Naive B cell (primary cell): ENCODE measurements at regions not wholly inside any gene's neighbourhood (a gene's known extent, or its start where the extent isn't known, plus 50 kb on each side); places are given as distances from the start of the nearest gene placed in this dataset.
A peak's percentile ranks its signal among the peaks of the same experiment; 100 is the strongest.
"Not testable (repeated sequence)": the region's sequence is repeated elsewhere in the genome, so short reads cannot be mapped to it uniquely, and the experiment has no call there.

ENCODE experiments used
- ATAC-seq, 2 donors: fragments of 150-1000 bp; cut with Tn5 transposase; 2 replicates each; pipeline ENCODE4 v1.10.0; 2021; ENCODE audit warnings: low read depth in 2 of 2, mild to moderate bottlenecking in 2 of 2, moderate library complexity in 2 of 2
- DNase-seq: peaks from one replicate; pipeline ENCODE4 v3.0.0; 2022
- H3K27ac Mint-ChIP-seq, 6 donors: one replicate each; pipeline ENCODE4 v1.8.0; 2020 to 2022; ENCODE audit warnings: mild to moderate bottlenecking in 6 of 6, mixed read lengths in 6 of 6, moderate library complexity in 5 of 6, inconsistent platforms in 2 of 6
- H3K27me3 Mint-ChIP-seq, 3 donors: one replicate each; pipeline ENCODE4 v1.8.0; 2021 to 2022; ENCODE audit warnings: mixed read lengths in 3 of 3, mild to moderate bottlenecking in 1 of 3
- H3K36me3 Mint-ChIP-seq, 2 donors: one replicate each; pipeline ENCODE4 v1.8.0; 2020 to 2022; ENCODE audit warnings: mixed read lengths in 2 of 2, inconsistent platforms in 1 of 2, mild to moderate bottlenecking in 1 of 2
- H3K4me1 Mint-ChIP-seq, 3 donors: one replicate each; pipeline ENCODE4 v1.8.0; 2020 to 2022; ENCODE audit warnings: mixed read lengths in 3 of 3, inconsistent platforms in 1 of 3, mild to moderate bottlenecking in 1 of 3, moderate library complexity in 1 of 3
- H3K4me3 Mint-ChIP-seq, 8 donors: one replicate each; pipeline ENCODE4 v1.8.0; 2020 to 2022; ENCODE audit warnings: mild to moderate bottlenecking in 8 of 8, mixed read lengths in 8 of 8, moderate library complexity in 8 of 8, inconsistent platforms in 2 of 8
- H3K9me3 Mint-ChIP-seq, 7 donors: one replicate each; pipeline ENCODE4 v1.8.0; 2020 to 2022; ENCODE audit warnings: mixed read lengths in 7 of 7, mild to moderate bottlenecking in 5 of 7, inconsistent platforms in 2 of 7, moderate library complexity in 1 of 7

GRCh38 chr17:77635176-77635575 is 323.3 kb upstream of the TNRC6C start:
- ATAC-seq (no peak), DNase-seq (no peak)
- Mint-ChIP-seq H3K9me3 (no peaks in the 10 kb centered on the region), H3K36me3 (no peaks in the 10 kb centered on the region), H3K4me3 (no peak overlapping the region), H3K27me3 (peaks cover 13 to 38% (median 34%) of the 10 kb centered on the region in 3 donors), H3K4me1 (peaks cover 0 to 4% (median 0%) of the 10 kb centered on the region in 3 donors), H3K27ac (peak overlapping the region in 1 of 6 donors; percentile 6)

GRCh38 chr17:77635785-77636184 is 322.7 kb upstream of the TNRC6C start:
- not testable (repeated sequence) for H3K4me1 Mint-ChIP-seq, H3K9me3 Mint-ChIP-seq, DNase-seq, H3K36me3 Mint-ChIP-seq, ATAC-seq, H3K4me3 Mint-ChIP-seq
- Mint-ChIP-seq H3K27me3 (peaks cover 19 to 45% (median 35%) of the 10 kb centered on the region in 3 donors), H3K27ac (peak overlapping the region in 1 of 6 donors; percentile 95)

- Mint-ChIP-seq H3K36me3 (no peaks in the 10 kb centered on the region), H3K27ac (no peak overlapping the region), H3K4me3 (no peak overlapping the region), H3K4me1 (peaks cover 0 to 4% (median 0%) of the 10 kb centered on the region in 3 donors), H3K27me3 (peaks cover 23 to 51% (median 35%) of the 10 kb centered on the region in 3 donors), H3K9me3 (no peaks in the 10 kb centered on the region)
- ATAC-seq (no peak), DNase-seq (no peak)
Measured at GRCh38 chr17:77636835-77637817, 321.4 kb upstream of the TNRC6C start.

DNA sequence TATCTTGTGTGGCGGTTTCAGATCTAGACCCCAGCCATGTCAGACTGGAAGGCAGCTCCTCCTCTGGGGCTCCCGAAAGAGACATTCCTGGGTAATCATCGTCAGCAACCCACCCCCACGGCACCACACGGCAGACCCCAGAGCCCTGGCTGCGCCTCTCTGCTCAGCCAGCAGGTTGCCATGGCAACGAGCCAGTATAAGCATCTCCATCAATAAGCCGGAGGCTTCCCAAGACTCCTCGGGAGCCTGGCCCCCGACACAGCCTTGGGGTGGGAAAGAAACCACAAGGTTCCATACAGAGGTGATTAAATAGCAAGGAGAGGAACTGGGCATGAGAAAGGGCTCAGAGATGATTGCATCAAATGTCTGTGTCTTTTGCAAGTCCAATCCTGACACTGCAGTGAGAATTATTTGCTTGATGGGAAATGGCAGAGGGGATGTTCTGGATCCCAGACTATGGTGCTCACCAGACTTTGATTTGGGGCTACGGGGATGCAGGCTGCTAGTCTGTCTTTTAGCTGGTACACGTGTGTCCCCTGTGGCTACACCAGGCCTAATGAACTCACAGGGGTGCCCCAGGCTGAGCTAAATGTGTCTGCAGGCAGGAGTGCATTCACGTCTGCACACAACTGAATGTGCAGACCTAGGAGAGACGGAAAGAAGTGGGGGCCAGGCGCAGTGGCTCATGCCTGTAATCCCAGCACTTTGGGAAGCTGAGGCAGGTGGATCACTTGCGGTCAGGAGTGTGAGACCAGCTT is 320.5 kb upstream of the TNRC6C start:
- H3K27ac Mint-ChIP-seq, result no peak overlapping the region
- H3K4me1 Mint-ChIP-seq, result peaks cover 0 to 4% (median 0%) of the 10 kb centered on the region in 3 donors

DNA sequence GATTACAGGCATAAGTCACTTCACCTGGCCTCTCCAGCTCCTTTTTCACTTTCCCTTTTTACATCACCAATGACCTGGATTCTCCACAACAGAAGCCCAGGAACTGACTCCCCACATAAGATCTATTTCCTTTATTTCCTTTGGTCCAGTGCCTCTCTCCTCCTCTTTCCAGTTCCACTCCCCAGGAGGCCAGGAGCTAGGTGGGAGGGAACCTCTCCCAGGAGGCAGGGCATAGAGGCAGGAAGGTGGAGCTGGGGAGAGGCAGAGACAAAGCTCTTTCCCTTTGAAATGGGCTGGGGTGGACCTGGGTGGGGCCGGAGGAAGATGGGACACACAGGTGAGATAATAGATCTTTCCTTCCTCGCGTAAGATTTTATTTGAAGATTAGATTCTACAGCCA is 318.3 kb upstream of the TNRC6C start:
- ATAC-seq, result no peak
- Mint-ChIP-seq H3K9me3 (no peaks in the 10 kb centered on the region), H3K36me3 (no peaks in the 10 kb centered on the region), H3K27me3 (peaks cover 25 to 46% (median 44%) of the 10 kb centered on the region in 3 donors), H3K27ac (no peak overlapping the region), H3K4me3 (no peak overlapping the region), H3K4me1 (no peaks in the 10 kb centered on the region)
- no peak for DNase-seq

More for the DNA sequence above, 320.5 kb upstream of the TNRC6C start:
- Mint-ChIP-seq H3K27me3 (peaks cover 23 to 51% (median 39%) of the 10 kb centered on the region in 3 donors), H3K9me3 (no peaks in the 10 kb centered on the region), H3K36me3 (no peaks in the 10 kb centered on the region), H3K4me3 (no peak overlapping the region)
- DNase-seq (no peak), ATAC-seq (no peak)

DNA sequence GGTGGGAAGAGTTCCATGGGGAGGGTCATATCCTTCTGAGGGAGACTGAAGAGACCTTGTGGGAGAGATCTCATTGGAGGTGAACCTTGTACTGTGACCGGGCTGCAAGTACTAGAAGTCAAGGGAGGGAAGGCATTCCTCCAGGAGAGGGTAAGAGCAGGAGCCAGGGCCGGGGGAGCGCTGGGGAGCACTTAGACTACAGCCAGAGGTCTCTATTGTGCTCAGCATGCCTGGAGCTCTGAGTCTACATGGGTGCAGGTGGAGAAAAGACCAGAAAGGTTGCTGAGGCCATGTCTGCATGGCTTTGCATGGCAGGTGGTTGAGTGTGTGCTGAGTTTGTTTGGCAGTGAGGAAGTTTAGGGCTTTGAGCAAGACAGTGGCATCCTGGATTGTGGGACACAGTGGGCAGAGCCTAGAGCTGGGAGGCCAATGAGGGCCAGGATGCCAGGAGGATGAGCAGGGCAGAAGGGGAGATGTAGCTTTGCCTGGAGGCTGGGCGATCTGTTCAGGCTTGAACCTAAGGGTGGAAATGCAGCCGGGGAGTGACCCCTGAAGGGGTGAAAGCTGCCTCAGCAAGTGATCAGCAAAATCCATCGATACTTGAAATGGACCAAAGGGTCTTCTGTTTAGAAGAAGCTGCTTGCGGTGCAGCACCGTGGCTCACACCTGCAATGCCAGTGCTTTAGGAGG is 317.4 kb upstream of the TNRC6C start:
- Mint-ChIP-seq H3K9me3 (no peaks in the 10 kb centered on the region), H3K27ac (peak overlapping the region in 1 of 6 donors; percentile 90), H3K27me3 (peaks cover 21 to 43% (median 39%) of the 10 kb centered on the region in 3 donors), H3K36me3 (no peaks in the 10 kb centered on the region), H3K4me3 (no peak overlapping the region), H3K4me1 (no peaks in the 10 kb centered on the region)
- no peak for ATAC-seq
- no peak for DNase-seq

- Mint-ChIP-seq H3K4me3 (no peak overlapping the region), H3K36me3 (no peaks in the 10 kb centered on the region), H3K27ac (peak overlapping the region in 1 of 6 donors; percentile 36), H3K27me3 (peaks cover 21 to 44% (median 35%) of the 10 kb centered on the region in 3 donors), H3K4me1 (no peaks in the 10 kb centered on the region), H3K9me3 (no peaks in the 10 kb centered on the region)
- no peak for DNase-seq
- ATAC-seq, result no peak
Measured at GRCh38 chr17:77641718-77642117, 316.8 kb upstream of the TNRC6C start.

GRCh38 chr17:77644181-77645071 is 314.1 kb upstream of the TNRC6C start:
- no peaks in the 10 kb centered on the region for H3K4me1 Mint-ChIP-seq
- H3K9me3 Mint-ChIP-seq, result peaks cover 0 to 5% (median 0%) of the 10 kb centered on the region in 7 donors
- ATAC-seq (no peak), DNase-seq (no peak)
- peak overlapping the region in 1 of 8 donors; percentile 35 for H3K4me3 Mint-ChIP-seq
- peaks cover 20 to 31% (median 20%) of the 10 kb centered on the region in 3 donors for H3K27me3 Mint-ChIP-seq
- H3K36me3 Mint-ChIP-seq, result no peaks in the 10 kb centered on the region
- H3K27ac Mint-ChIP-seq, result no peak overlapping the region

DNA sequence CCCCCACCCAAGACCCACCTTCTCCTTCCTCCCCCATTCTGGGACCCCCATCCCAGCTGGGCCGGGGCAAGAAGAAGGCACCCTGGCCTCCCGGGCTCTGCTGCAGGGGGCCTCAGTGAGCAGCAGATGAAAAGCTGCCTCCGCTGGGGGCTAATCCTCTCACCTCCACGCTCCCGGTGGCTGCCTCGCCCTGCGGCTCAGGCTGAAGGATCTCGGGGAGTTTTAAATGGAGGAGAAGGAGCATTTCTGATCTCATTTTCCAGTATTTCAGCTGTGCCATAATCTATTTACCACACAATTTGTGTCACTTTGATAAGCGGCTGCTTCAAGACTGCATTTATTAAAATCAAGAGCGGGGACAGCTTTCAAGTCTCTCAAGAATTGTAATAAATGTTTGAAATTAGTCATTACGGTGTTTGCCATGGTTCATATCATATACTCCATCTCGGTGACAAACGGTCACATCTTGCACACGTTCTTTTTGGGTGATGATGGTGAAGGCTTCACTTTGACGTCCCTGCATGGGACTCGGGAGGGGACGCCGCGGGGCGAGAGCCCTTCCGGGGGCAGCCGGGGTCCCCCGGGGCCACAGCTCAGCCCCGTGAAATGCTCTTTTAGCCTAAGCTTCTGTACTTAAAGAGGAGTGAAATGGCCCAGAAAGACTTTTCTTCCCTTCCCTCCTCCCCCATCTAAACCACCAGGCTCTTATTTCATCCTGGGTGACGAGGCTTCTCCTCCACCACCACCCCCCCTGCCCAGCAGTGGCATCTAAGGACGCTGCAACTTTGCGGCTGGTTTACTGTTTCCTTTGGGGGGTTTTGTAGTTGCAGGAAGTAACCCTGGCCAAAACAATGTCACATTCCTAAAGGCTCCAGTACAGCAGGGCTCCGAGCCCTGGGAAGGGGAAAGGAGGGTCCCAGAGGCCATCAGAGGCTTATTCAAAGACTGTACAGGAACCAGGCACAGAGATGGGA is 313.1 kb upstream of the TNRC6C start:
- Mint-ChIP-seq H3K36me3 (no peaks in the 10 kb centered on the region), H3K27ac (no peak overlapping the region), H3K27me3 (peaks cover 11 to 24% (median 14%) of the 10 kb centered on the region in 3 donors), H3K4me1 (no peaks in the 10 kb centered on the region), H3K4me3 (peak overlapping the region in 2 of 8 donors; percentile 18 to 57), H3K9me3 (peaks cover 0 to 5% (median 0%) of the 10 kb centered on the region in 7 donors)
- ATAC-seq (no peak), DNase-seq (no peak)

- H3K4me3 Mint-ChIP-seq, result no peak overlapping the region
- peaks cover 0 to 5% (median 0%) of the 10 kb centered on the region in 7 donors for H3K9me3 Mint-ChIP-seq
- no peak overlapping the region for H3K27ac Mint-ChIP-seq
- peaks cover 4 to 18% (median 7%) of the 10 kb centered on the region in 3 donors for H3K27me3 Mint-ChIP-seq
- DNase-seq, result no peak
- no peaks in the 10 kb centered on the region for H3K36me3 Mint-ChIP-seq
- ATAC-seq, result no peak
- no peaks in the 10 kb centered on the region for H3K4me1 Mint-ChIP-seq
Measured at GRCh38 chr17:77646046-77646430, 312.5 kb upstream of the TNRC6C start.

DNA sequence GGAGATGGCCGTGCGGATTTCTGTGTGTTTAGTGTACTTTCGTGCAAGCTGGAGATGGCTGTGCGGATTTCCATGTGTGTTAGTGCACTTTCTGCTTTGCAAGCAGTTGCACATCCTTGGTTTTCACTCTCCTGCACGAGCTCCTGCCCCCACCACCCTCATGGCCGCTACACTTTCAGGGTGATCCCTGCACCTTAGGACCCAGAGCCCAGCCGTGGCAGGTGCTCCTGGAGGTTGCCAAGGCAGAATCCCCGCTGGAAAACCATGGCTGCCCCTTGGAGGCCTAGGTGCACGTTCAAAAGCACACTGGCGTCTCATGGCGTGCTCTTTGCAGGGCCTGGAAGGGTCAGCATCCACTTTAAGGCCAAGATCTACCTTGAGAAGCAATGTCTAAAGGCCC is 311.0 kb upstream of the TNRC6C start:
- Mint-ChIP-seq H3K27me3 (peaks cover 0 to 16% (median 5%) of the 10 kb centered on the region in 3 donors), H3K4me3 (no peak overlapping the region), H3K36me3 (no peaks in the 10 kb centered on the region), H3K27ac (no peak overlapping the region), H3K4me1 (no peaks in the 10 kb centered on the region), H3K9me3 (peaks cover 0 to 5% (median 0%) of the 10 kb centered on the region in 7 donors)
- ATAC-seq (no peak), DNase-seq (no peak)
